NCI-H748 treated with DMSO at 0.1 percent for 48 hours (cell line): ENCODE measurements at regions not wholly inside any gene's neighbourhood (a gene's known extent, or its start where the extent isn't known, plus 50 kb on each side); places are given as distances from the start of the nearest gene placed in this dataset.

Experiments
- DNase-seq: peaks from one replicate; lab custom pipeline; 2025; lab: John Stamatoyannopoulos, UW

GRCh38 chrX:39828971-39829370 is 268.8 kb downstream of the BCOR start:
- no peak for DNase-seq

DNA sequence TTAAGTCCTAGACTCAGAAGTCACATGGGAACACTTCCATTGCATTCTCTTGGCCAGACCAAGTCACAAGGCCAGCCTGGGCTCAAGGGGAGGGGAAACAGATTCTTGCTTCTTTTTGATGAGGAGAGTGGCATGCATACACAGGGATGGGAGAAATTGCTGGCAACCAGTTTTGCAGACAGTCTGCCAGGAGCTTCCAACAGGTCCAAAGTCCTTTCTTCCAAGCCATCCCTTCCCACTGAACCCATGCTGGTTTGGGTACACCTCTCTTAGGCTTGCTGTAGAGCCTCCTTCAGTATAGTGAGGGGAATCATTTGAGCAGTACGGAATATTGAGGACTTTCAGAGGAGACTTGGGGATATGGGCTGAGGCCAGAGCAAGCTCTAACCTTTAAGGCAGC is 267.8 kb downstream of the BCOR start:
- DNase-seq: no peak

GRCh38 chrX:39830414-39830813 is 267.3 kb downstream of the BCOR start:
- DNase-seq: no peak

DNA sequence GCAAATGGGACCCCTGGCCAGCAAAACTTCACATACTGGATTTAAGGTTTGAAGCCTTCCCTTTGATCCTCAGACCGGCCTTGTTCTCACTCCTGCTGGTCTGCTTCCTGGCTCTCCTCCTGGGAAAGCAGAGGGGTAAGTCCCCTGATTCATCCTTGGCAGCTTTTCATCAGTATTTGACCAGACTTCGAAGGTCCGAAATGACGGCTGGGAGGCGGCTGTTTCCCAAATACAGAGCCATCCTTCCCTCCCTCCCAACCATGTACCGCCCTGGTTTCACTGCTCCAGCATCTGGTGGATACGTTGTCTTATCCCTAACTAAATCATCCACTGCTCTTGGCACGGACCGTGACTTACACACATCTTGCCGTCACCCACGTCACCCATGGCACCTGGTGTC is 265.5 kb downstream of the BCOR start:
- DNase-seq: no peak

DNA sequence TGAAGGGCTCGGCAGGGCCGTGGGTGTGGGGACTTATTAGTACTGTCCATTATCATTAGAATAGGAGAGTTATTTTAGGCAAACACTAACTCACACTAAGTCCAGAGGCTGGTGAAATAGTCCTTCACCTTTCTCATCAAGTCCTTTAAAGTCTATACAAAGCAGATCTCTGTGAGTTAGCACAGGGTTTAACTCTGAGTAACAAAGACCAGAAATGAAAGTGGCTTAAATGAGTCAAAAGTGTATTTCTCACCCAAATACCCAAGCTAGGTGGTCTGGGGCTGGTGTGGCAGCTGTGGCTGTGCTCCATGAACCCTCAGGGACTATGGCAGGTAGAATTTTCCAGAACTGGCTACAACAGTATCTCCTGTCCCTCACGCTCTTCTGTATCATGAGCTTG is 263.2 kb downstream of the BCOR start:
- DNase-seq: no peak

DNA sequence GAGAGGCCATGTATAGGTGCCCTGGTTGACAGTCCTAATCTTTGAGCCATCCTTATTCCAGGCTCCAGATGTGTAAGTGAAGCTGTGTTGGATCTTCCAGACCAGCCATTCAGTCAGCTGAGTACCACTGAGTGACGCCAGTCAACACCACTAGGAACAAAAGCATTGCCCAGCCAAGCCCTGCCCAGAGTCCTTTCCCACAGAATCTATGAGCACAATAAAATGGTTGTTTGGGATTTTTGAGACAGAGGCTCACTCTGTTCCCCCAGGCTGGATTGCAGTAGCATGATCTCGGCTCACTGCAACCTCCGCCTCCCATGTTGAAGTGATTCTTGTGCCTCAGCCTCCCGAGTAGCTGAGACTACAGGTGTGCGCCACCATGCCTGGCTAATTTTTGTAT is 262.5 kb downstream of the BCOR start:
- DNase-seq: no peak

DNA sequence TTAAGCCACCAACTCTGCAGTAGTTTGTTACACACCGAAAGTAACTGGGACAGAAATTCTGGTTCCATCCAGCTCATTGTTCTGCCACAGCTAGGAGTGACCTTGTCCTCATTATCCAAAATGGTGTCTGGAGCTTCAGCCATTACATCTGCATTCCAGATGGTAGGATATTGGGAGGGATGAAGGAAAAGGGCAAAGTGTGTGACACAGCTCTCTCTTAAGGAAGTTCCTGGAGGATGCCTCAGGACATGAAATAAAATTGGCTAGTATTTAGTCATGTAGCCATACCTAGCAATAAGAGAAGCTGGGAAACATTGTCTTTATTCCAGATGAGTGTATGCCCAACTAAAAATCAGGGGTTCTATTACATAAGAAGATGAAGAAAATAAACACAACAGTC is 262.0 kb downstream of the BCOR start:
- DNase-seq: no peak

DNA sequence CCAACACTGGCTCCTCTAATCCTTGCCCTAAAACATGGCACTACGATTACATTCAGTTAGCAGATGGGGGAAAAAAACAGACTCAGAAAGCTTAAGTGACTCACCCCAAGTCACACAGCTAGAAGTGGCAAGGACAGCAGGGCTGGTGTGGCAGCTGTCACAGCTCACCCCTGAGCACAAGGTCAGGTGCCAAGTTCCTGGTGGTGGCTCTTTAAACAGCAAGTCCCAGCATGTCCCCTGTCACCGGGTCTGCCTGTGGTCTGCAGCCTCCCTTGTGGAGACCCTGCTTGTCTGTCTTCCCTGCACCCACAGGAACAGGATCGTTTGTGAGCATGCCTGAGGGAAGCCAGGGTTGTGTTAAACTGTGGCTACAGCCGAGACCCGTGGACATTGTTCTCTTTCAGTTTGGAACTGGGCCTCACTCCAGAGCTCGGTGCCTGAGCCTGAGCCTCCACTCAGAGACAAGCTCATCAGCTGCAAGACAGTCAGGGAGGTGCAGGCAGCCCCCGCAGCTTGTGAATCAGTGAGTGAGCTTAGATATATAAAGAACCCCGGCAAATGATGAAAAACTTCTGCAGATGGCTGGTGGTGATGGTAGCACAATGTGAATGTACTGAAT is 260.8 kb downstream of the BCOR start:
- DNase-seq: no peak

GRCh38 chrX:39837688-39838087 is 260.1 kb downstream of the BCOR start:
- DNase-seq: no peak

DNA sequence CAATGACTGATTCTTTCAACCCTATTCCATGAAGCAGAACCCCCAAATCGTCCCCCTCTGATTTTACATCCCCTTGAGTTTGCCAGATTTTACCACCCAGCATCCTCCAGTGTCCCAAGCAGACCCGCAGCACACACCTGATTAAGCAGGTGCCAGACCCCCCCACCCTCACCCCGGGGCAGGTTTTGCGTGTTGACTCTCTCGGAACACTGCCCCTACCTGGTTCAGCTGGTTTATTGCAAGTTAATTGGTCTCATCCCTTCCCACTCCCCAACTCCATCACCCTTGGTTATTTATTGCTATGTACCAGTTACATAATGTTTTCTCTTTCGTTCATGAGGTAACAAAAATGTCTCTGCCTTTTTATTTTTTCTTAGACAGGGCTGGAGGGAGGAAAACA is 258.4 kb downstream of the BCOR start:
- no peak for DNase-seq

- no peak for DNase-seq
Observed at GRCh38 chrX:39840133-39840532, 257.6 kb downstream of the BCOR start.

DNA sequence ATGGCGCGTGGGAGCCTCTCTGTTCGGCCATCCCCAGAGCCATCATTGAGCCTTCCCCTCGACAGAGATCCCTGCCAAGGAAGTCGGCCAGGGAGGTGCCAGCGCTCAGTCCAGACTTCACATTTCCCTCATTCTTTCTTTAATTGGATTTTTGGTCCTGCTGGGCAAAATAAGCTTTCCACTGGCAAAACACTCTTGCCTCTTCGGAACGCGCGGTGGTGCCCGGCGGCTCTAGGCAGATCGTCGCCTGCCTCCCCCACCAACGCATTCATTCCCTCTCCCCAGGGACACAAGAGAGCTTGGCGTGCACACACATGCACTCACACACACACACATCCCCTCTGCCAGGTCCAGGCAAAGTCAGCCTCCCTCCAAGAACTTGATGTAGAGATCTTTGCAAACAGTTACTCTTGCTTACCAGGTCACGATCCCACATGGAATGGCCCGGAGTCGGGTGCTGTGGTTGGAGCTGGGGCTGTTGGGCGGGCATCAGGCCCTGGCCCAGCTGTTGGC is 257.1 kb downstream of the BCOR start:
- DNase-seq: no peak

DNA sequence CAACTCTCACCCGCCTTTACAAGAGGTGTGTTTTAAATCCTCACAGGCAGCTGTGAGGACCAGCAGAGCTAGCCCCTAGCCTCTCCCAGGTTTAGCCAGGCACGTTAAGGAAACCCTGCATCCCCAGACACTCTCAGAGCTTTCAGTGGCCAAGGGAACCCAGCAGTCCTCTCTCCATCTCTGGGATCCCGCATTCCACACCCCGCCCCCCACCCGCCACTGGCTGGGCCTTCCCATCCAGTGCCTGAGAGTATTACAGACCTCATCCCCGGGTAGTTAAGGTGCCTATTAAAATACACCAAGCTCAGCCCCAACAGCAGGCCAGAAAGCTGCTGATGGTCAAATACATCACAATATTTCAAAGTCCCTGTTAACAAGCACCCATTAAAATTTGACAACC is 256.2 kb downstream of the BCOR start:
- no peak for DNase-seq

GRCh38 chrX:39842281-39842973 is 255.3 kb downstream of the BCOR start:
- DNase-seq: no peak

- DNase-seq: no peak
Observed at GRCh38 chrX:39843318-39843717, 254.4 kb downstream of the BCOR start.

GRCh38 chrX:39845233-39845632 is 252.5 kb downstream of the BCOR start:
- no peak for DNase-seq

DNA sequence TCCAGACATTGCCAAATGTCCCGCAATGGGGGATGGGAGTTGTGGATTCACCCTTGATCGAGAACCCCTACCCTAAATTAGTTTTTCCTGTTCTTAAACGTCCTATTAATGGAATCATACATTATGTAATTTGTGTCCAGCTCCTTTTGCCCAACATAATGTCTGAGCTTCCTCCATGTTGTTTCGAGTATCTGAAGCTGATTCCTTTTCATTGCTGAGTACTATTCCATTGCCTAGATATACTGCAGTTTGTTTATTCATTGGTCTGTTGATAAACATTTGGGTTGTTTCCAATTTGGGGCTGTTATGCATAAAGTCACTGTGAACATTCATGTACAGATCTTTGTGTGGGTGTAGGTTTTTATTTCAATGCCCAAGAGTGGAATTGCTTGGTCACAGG is 251.3 kb downstream of the BCOR start:
- no peak for DNase-seq

DNA sequence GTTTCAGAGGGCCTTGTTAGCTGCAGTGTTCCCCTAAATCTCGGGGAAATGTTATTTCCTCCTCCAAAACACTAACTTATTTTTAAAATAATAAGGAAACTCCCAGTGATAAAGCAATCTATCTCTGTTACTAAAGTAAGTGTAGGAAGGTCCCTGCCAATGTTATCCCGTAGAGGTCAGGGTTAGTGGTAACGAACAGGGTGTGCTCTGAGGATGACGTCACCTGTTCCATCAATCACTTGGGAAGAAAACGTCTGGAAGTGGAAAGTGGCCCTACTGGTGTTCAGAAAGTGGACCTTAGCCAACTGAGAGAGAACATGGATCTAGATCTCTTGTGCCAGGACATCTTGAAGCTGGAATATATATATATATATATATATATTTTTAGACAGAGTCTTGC is 249.5 kb downstream of the BCOR start:
- no peak for DNase-seq

- DNase-seq: no peak
Observed at GRCh38 chrX:39848900-39849299, 248.9 kb downstream of the BCOR start.

DNA sequence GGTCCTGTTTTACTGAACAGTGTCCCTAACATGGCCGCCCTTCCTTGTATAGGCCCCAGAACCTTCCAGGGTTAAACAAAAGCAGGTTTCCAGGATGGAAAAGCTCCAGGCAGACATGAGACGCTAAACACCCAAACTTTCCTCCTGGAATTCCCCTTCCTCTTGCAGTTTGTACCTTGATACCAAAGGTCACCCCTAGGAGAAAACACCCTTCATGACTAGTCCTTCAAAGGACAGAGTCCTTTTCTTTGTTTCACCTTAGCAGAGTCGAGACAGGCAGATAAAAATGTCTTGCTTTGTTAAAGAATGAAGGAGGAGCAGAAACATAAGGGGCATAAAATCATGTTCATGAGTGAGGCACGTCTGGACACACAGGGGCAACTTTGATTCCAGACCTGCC is 247.5 kb downstream of the BCOR start:
- DNase-seq: no peak

- no peak for DNase-seq
Observed at GRCh38 chrX:39850630-39851152, 247.1 kb downstream of the BCOR start.

DNA sequence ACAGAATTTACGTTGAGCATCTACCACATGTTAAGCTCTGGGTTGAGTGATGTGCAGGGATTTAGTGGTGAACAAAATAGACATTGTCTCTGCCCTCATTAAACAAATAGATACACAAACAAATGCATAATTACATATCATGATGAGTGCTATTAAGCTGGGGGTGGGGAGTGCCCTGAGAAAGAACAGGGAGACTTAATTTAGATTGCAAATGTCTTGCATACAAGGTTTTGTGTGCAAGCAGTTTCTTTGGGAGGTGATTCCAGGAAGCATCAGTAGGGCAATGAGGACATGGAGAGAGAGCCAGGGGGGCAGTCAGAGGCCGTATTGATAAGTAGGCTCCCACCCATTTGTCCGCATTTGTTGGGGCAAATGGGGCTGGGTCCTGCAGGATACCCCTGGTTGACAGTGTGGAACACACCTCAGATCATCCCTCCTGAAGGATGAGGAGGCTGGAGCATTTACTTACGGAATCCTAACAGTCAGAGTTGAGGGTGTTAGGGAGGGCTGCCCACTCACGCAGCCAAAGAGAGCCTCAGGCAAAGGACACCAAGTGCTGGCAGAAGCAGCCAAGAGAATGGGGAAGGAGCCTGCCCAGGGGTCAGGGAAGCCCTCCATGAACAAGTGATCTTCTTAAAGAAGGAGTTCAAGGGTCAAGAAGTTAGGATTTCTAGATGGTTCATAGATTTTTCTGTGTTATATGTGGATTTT is 245.9 kb downstream of the BCOR start:
- DNase-seq: no peak

GRCh38 chrX:39852491-39852890 is 245.3 kb downstream of the BCOR start:
- DNase-seq: no peak
